HCT116 (cell line): ENCODE measurements at regions not wholly inside any gene's neighbourhood (a gene's known extent, or its start where the extent isn't known, plus 50 kb on each side); places are given as distances from the start of the nearest gene placed in this dataset.

Experiments used
- ATAC-seq: fragments of 200-7000 bp; cut with Tn5 transposase; 2 replicates; pipeline ENCODE4 v1.9.1; 2020; ENCODE audit warnings: mild to moderate bottlenecking, moderate library complexity
- BruUV-seq: library from RNA; stranded (reverse); fragments of 400-500 nt; replicated peaks from 2 replicates; lab custom pipeline; 2021; lab: Mats Ljungman, UMichigan
- CTCF ChIA-PET: fragments of 300-600 bp; sonication (Branson Sonifier 250); formaldehyde crosslinking; loops from one replicate; lab custom pipeline; 2021; ENCODE audit warnings: antibody characterized with exemption; lab: Charles Lee
- POLR2A ChIA-PET: fragments of 300-600, 350-600 bp; sonication (Branson Sonifier 250); formaldehyde crosslinking; loops from one replicate; lab custom pipeline; 2021; ENCODE audit warnings: antibody characterized with exemption; lab: Charles Lee
- RAD21 ChIA-PET, 2 experiments: fragments of 300-600 bp; sonication (Branson Sonifier 250); formaldehyde crosslinking; loops; one replicate each; lab custom pipeline; 2023; ENCODE audit warnings: low total read pairs in 2 of 2; ENCODE audit not compliant: uncharacterized antibody in 2 of 2, unreplicated experiment in 2 of 2, low non-redundant PET in 1 of 2; lab: Charles Lee
- DNase-seq: peaks from one replicate; pipeline ENCODE4 v3.0.0-alpha.2; 2010; ENCODE audit warnings: low read depth, low spot score
- H2AFZ ChIP-seq: fragments of 200-600 bp; shearing (Covaris generic), sonication (generic); 2 replicates; pipeline ENCODE4 v1.6.1; 2017; ENCODE audit warnings: low read depth, mixed run types, mixed read lengths, antibody characterized with exemption, low read length; ENCODE audit not compliant: poor library complexity, severe bottlenecking
- H3K27ac ChIP-seq: 2 replicates; pipeline ENCODE4 v1.5.1; 2012; ENCODE audit warnings: low read depth, low read length
- H3K27me3 ChIP-seq: fragments of 200-600 bp; sonication (generic); 2 replicates; pipeline ENCODE4 v1.6.1; 2016; ENCODE audit warnings: mixed run types, low read length, mixed read lengths; ENCODE audit not compliant: insufficient read depth
- H3K36me3 ChIP-seq, 2 experiments: fragments of 200-500 bp in 1 of 2; fragments of 200-600 bp in 1 of 2; sonication (Bioruptor generic) in 1 of 2; sonication (generic) in 1 of 2; 2 replicates each; pipeline versions ENCODE4 v1.5.1 to v1.6.1; 2014 to 2016; ENCODE audit warnings: low read length in 2 of 2, inconsistent platforms in 1 of 2, mixed read lengths in 1 of 2, mixed run types in 1 of 2; ENCODE audit not compliant: insufficient read depth in 2 of 2, control insufficient read depth in 1 of 2
- H3K4me1 ChIP-seq, 2 experiments: fragments of 200-600 bp in 1 of 2; sonication (generic) in 1 of 2; 2 replicates each; pipeline versions ENCODE4 v1.5.1 to v1.6.1; 2012 to 2017; ENCODE audit warnings: low read length in 2 of 2, inconsistent platforms in 1 of 2, mild to moderate bottlenecking in 1 of 2, mixed read lengths in 1 of 2, mixed run types in 1 of 2, moderate library complexity in 1 of 2; ENCODE audit not compliant: insufficient read depth in 2 of 2, control insufficient read depth in 1 of 2
- H3K4me2 ChIP-seq: fragments of 200-600 bp; sonication (generic); 2 replicates; pipeline ENCODE4 v1.6.1; 2017; ENCODE audit warnings: mixed run types, low read length, mixed read lengths
- H3K4me3 ChIP-seq, 2 experiments: fragments of 200-600 bp in 1 of 2; sonication (generic) in 1 of 2; replicated peaks in 1 of 2; 2 replicates each; pipeline ENCODE4 v1.5.1; 2011 to 2016; ENCODE audit warnings: low read length in 2 of 2, control low read depth in 1 of 2, low read depth in 1 of 2, mild to moderate bottlenecking in 1 of 2, mixed read lengths in 1 of 2, mixed run types in 1 of 2
- H3K79me2 ChIP-seq: fragments of 200-600 bp; sonication (generic); 2 replicates; pipeline ENCODE4 v1.6.1; 2017; ENCODE audit warnings: mild to moderate bottlenecking, mixed run types, low read length, moderate library complexity, mixed read lengths; ENCODE audit not compliant: insufficient read depth
- H3K9ac ChIP-seq: fragments of 200-600 bp; sonication (generic); 2 replicates; pipeline ENCODE4 v1.6.1; 2016; ENCODE audit warnings: low read length, mixed read lengths
- H3K9me2 ChIP-seq: fragments of 200-600 bp; sonication (generic), shearing (Covaris generic); 2 replicates; pipeline ENCODE4 v1.6.1; 2017; ENCODE audit warnings: mixed run types, mild to moderate bottlenecking, moderate library complexity; ENCODE audit not compliant: insufficient read depth
- H3K9me3 ChIP-seq, 2 experiments: fragments of 200-500 bp in 1 of 2; fragments of 200-600 bp in 1 of 2; sonication (Bioruptor generic) in 1 of 2; sonication (generic) in 1 of 2; 2 replicates each; pipeline ENCODE4 v1.6.1; 2014 to 2017; ENCODE audit warnings: low read length in 2 of 2, mixed read lengths in 2 of 2, inconsistent platforms in 1 of 2, low read depth in 1 of 2, mild to moderate bottlenecking in 1 of 2, mixed run types in 1 of 2, moderate library complexity in 1 of 2; ENCODE audit not compliant: control insufficient read depth in 1 of 2, insufficient read depth in 1 of 2
- H4K20me1 ChIP-seq: fragments of 200-600 bp; sonication (generic), shearing (Covaris generic); 2 replicates; pipeline ENCODE4 v1.6.1; 2017; ENCODE audit warnings: mixed run types, mild to moderate bottlenecking, moderate library complexity; ENCODE audit not compliant: insufficient read depth
- CBX3 ChIP-seq: IDR thresholded peaks from 2 replicates; pipeline ENCODE4 v1.6.1; 2012; ENCODE audit warnings: low read depth
- ELF1 ChIP-seq: IDR thresholded peaks from 2 replicates; pipeline ENCODE4 v1.6.1; 2012; ENCODE audit warnings: low read depth, borderline replicate concordance
- EZH2 ChIP-seq: fragments of 200-600 bp; sonication (generic); IDR thresholded peaks from 2 replicates; pipeline ENCODE4 v1.6.1; 2017; ENCODE audit warnings: antibody characterized with exemption, mixed run types
- FOSL1 ChIP-seq: IDR thresholded peaks from 2 replicates; pipeline ENCODE4 v1.6.1; 2012; ENCODE audit warnings: low read depth
- JUND ChIP-seq: IDR thresholded peaks from 2 replicates; pipeline ENCODE4 v1.6.1; 2012
- POLR2AphosphoS5 ChIP-seq: IDR thresholded peaks from 2 replicates; pipeline ENCODE4 v1.6.1; 2011; ENCODE audit warnings: mild to moderate bottlenecking, low read depth, low read length, moderate library complexity
- RAD21 ChIP-seq: IDR thresholded peaks from 2 replicates; pipeline ENCODE4 v1.6.1; 2012; ENCODE audit warnings: low read depth, mild to moderate bottlenecking
- SIN3A ChIP-seq: IDR thresholded peaks from 2 replicates; pipeline ENCODE4 v1.6.1; 2012; ENCODE audit warnings: low read depth
- SRF ChIP-seq: IDR thresholded peaks from 2 replicates; pipeline ENCODE4 v1.6.1; 2012; ENCODE audit warnings: low read depth
- ZFX ChIP-seq: fragments of 450-650 bp; IDR thresholded peaks from 2 replicates; pipeline ENCODE4 v1.6.1; 2017
- intact Hi-C: fragments of 100-400 bp; cut with micrococcal nuclease; formaldehyde crosslinking; loops from 2 replicates; pipeline ENCODE4 v1.10.0; 2022
- TF ChIP-seq, protein P1 (sequence below): IDR thresholded peaks from 2 replicates; pipeline ENCODE4 v1.6.1; 2012; ENCODE audit warnings: low read depth
- TF ChIP-seq, protein P2 (sequence below): IDR thresholded peaks from 2 replicates; pipeline ENCODE4 v1.6.1; 2012

DNA sequence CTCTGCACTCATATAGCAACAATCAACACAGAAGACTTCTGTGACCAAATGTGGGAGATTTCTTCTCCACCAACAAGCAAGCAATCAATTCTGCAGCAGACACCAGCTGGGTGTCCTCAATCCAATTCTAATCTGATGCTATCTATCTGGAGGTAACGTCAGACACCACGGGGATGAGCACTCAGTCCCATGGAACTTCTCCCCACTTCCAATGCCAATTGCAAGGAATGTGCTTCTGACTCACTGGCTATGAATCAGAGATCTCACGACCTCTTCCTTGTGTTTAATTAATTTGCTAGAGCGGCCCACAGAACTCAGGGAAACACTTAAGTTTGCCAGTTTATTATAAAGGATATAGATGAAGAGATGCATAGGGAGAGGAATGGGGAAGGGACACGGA, 103.5 kb upstream of the SIRPG start:
- H3K9me2 ChIP-seq, result no peaks in the 10 kb centered on the region
- no TSS peak for BruUV-seq
- TF ChIP-seq POLR2AphosphoS5, result no peak
- TF ChIP-seq RAD21, result no peak
- TF ChIP-seq JUND, result peak; percentile 35; the same call in 1 of the 2 replicates
- no peak for TF ChIP-seq CBX3
- no peak for TF ChIP-seq SRF
- TF ChIP-seq EZH2, result no peak
- TF ChIP-seq SIN3A, result no peak
- TF ChIP-seq, protein P1, sequence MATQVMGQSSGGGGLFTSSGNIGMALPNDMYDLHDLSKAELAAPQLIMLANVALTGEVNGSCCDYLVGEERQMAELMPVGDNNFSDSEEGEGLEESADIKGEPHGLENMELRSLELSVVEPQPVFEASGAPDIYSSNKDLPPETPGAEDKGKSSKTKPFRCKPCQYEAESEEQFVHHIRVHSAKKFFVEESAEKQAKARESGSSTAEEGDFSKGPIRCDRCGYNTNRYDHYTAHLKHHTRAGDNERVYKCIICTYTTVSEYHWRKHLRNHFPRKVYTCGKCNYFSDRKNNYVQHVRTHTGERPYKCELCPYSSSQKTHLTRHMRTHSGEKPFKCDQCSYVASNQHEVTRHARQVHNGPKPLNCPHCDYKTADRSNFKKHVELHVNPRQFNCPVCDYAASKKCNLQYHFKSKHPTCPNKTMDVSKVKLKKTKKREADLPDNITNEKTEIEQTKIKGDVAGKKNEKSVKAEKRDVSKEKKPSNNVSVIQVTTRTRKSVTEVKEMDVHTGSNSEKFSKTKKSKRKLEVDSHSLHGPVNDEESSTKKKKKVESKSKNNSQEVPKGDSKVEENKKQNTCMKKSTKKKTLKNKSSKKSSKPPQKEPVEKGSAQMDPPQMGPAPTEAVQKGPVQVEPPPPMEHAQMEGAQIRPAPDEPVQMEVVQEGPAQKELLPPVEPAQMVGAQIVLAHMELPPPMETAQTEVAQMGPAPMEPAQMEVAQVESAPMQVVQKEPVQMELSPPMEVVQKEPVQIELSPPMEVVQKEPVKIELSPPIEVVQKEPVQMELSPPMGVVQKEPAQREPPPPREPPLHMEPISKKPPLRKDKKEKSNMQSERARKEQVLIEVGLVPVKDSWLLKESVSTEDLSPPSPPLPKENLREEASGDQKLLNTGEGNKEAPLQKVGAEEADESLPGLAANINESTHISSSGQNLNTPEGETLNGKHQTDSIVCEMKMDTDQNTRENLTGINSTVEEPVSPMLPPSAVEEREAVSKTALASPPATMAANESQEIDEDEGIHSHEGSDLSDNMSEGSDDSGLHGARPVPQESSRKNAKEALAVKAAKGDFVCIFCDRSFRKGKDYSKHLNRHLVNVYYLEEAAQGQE, result no peak
- TF ChIP-seq FOSL1, result peak; percentile 73
- TF ChIP-seq, protein P2, sequence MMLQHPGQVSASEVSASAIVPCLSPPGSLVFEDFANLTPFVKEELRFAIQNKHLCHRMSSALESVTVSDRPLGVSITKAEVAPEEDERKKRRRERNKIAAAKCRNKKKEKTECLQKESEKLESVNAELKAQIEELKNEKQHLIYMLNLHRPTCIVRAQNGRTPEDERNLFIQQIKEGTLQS, result no peak
- TF ChIP-seq ELF1, result no peak
- TF ChIP-seq ZFX, result no peak
- no peaks in the 10 kb centered on the region for H3K27me3 ChIP-seq
- H3K4me2 ChIP-seq, result peak overlapping the region; percentile 47
- peak; percentile 44; the same call in 1 of the 2 replicates for ATAC-seq
- POLR2A ChIA-PET, result interaction anchor here (0.6 kb wide), 1 partner anchor 11 kb away, joined by 3 read pairs; no protein-coding TSS in a partner anchor
- RAD21 ChIA-PET, result no interaction called here
- intact Hi-C loops, result no loop called here
- peak overlapping the region; percentile 24 for H2AFZ ChIP-seq
- no peaks in the 10 kb centered on the region for H3K79me2 ChIP-seq
- H3K9me3 ChIP-seq, result no peaks in the 10 kb centered on the region
- H3K9ac ChIP-seq, result no peak overlapping the region
- H3K4me3 ChIP-seq, result no peak overlapping the region
- no peak overlapping the region for H3K27ac ChIP-seq
- H3K4me1 ChIP-seq, result peaks cover 0 to 19% of the 10 kb centered on the region in 2 experiments; a peak in 2 of 4 replicates
- CTCF ChIA-PET, result no interaction called here
- no peaks in the 10 kb centered on the region for H4K20me1 ChIP-seq
- no peaks in the 10 kb centered on the region for H3K36me3 ChIP-seq
- peak; percentile 13 for DNase-seq
